Mesendoderm (in vitro differentiated cells): ENCODE measurements at regions not wholly inside any gene's neighbourhood (a gene's known extent, or its start where the extent isn't known, plus 50 kb on each side); places are given as distances from the start of the nearest gene placed in this dataset.

Experiments
- DNase-seq: peaks from one replicate; pipeline ENCODE4 v3.0.0; 2013
- H2AK5ac ChIP-seq: 2 replicates; pipeline ENCODE4 v1.6.1; 2013; ENCODE audit warnings: low read length, inconsistent platforms
- H2BK120ac ChIP-seq: 2 replicates; pipeline ENCODE4 v1.6.1; 2013; ENCODE audit warnings: low read depth, mild to moderate bottlenecking, low read length, moderate library complexity, mixed read lengths
- H2BK15ac ChIP-seq: replicated peaks from 2 replicates; pipeline ENCODE4 v1.6.1; 2013; ENCODE audit warnings: low read depth, mild to moderate bottlenecking, moderate library complexity
- H2BK5ac ChIP-seq: 2 replicates; pipeline ENCODE4 v1.6.1; 2013; ENCODE audit warnings: low read length, inconsistent platforms
- H3K18ac ChIP-seq: 2 replicates; pipeline ENCODE4 v1.6.1; 2013; ENCODE audit warnings: mild to moderate bottlenecking, low read length, mixed read lengths
- H3K23ac ChIP-seq: one replicate; pipeline ENCODE4 v1.6.1; 2013; ENCODE audit warnings: low read length
- H3K27ac ChIP-seq: 2 replicates; pipeline ENCODE4 v1.5.1; 2013; ENCODE audit warnings: low read depth, mild to moderate bottlenecking, inconsistent platforms, low read length, moderate library complexity
- H3K27me3 ChIP-seq: 2 replicates; pipeline ENCODE4 v1.6.1; 2013; ENCODE audit warnings: low read length, control low read depth, mild to moderate bottlenecking, inconsistent platforms; ENCODE audit not compliant: insufficient read depth, poor library complexity
- H3K36me3 ChIP-seq: 2 replicates; pipeline ENCODE4 v1.6.1; 2013; ENCODE audit warnings: low read length, inconsistent platforms; ENCODE audit not compliant: control insufficient read depth, insufficient read depth
- H3K4ac ChIP-seq: one replicate; pipeline ENCODE4 v1.6.1; 2013; ENCODE audit warnings: low read depth, mild to moderate bottlenecking, low read length, moderate library complexity
- H3K4me1 ChIP-seq: 2 replicates; pipeline ENCODE4 v1.6.1; 2013; ENCODE audit warnings: low read depth, low read length, inconsistent platforms; ENCODE audit not compliant: control insufficient read depth
- H3K4me2 ChIP-seq: 2 replicates; pipeline ENCODE4 v1.6.1; 2013; ENCODE audit warnings: low read length
- H3K4me3 ChIP-seq: 2 replicates; pipeline ENCODE4 v1.5.1; 2013; ENCODE audit warnings: mild to moderate bottlenecking, low read length
- H3K56ac ChIP-seq: one replicate; pipeline ENCODE4 v1.6.1; 2013; ENCODE audit warnings: low read length
- H3K79me1 ChIP-seq: 2 replicates; pipeline ENCODE4 v1.6.1; 2013; ENCODE audit warnings: low read length, inconsistent platforms
- H3K79me2 ChIP-seq: 2 replicates; pipeline ENCODE4 v1.6.1; 2013; ENCODE audit warnings: mild to moderate bottlenecking, low read length; ENCODE audit not compliant: control insufficient read depth, insufficient read depth
- H3K9ac ChIP-seq: 2 replicates; pipeline ENCODE4 v1.6.1; 2013; ENCODE audit warnings: low read length, inconsistent platforms
- H4K5ac ChIP-seq: one replicate; pipeline ENCODE4 v1.6.1; 2013; ENCODE audit warnings: low read length
- H4K8ac ChIP-seq: one replicate; pipeline ENCODE4 v1.6.1; 2013; ENCODE audit warnings: low read depth, mild to moderate bottlenecking, control low read depth, low read length, moderate library complexity
- WGBS: extraction: QIAGEN DNeasy Blood & Tissue Kit; methylation state at CpG from one replicate; pipeline ENCODE4 v1.1.7; 2013; ENCODE audit warnings: low lambda C conversion rate, missing lambda C conversion rate; ENCODE audit not compliant: insufficient coverage; ENCODE audit errors: extremely low coverage; 5-methylcytosine and 5-hydroxymethylcytosine counted together

- Histone ChIP-seq H3K27me3 (no peaks in the 10 kb centered on the region), H2BK15ac (no peak overlapping the region), H3K79me1 (no peaks in the 10 kb centered on the region), H2BK120ac (no peak overlapping the region), H3K18ac (no peak overlapping the region), H3K36me3 (no peaks in the 10 kb centered on the region), H4K8ac (no peak overlapping the region), H3K56ac (no peak overlapping the region), H2AK5ac (no peak overlapping the region), H2BK5ac (no peak overlapping the region), H3K4me3 (no peak overlapping the region), H3K4ac (no peak overlapping the region), H3K4me1 (no peaks in the 10 kb centered on the region), H4K5ac (no peak overlapping the region), H3K9ac (no peak overlapping the region), H3K79me2 (no peaks in the 10 kb centered on the region), H3K23ac (no peak overlapping the region), H3K27ac (no peak overlapping the region), H3K4me2 (no peak overlapping the region)
- DNase-seq: no peak
- no CpG with 5 or more reads among the region's 3 CpGs for WGBS
These were observed 1202.8 kb upstream of the CDH6 start for GRCh38 chr5:29990681-29991080.

DNA sequence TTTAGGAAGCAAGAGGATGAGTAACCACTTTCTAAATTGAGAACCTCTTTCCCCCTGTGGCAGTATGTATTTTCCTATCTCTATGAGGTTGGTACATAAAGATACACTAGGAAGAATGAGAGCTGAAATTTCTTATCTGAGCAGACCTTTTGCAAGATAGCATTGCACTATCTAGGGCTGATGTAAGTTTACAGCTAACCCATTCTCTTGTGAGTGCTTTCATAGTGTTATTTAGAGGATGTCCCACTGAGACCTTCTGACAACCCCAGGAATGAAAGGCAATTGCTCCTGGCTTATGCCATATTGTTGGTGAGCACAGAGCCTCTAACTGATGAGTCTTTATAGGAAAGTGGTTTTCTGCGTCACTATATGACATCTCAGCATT lies 1209.3 kb upstream of the CDH6 start:
- no CpG with 5 or more reads among the region's 1 CpG for WGBS
- H4K5ac ChIP-seq: no peak overlapping the region
- no peak overlapping the region for H3K23ac ChIP-seq
- H3K79me2 ChIP-seq: no peaks in the 10 kb centered on the region
- H3K4ac ChIP-seq: no peak overlapping the region
- H3K18ac ChIP-seq: no peak overlapping the region
- H3K56ac ChIP-seq: no peak overlapping the region
- no peaks in the 10 kb centered on the region for H3K4me1 ChIP-seq
- no peaks in the 10 kb centered on the region for H3K27me3 ChIP-seq
- H2BK15ac ChIP-seq: no peak overlapping the region
- no peak overlapping the region for H3K4me3 ChIP-seq
- H2BK5ac ChIP-seq: no peak overlapping the region
- no peak overlapping the region for H3K9ac ChIP-seq
- H3K4me2 ChIP-seq: no peak overlapping the region
- no peak overlapping the region for H4K8ac ChIP-seq
- no peak overlapping the region for H2AK5ac ChIP-seq
- H3K36me3 ChIP-seq: no peaks in the 10 kb centered on the region
- DNase-seq: peak; percentile 77
- no peak overlapping the region for H3K27ac ChIP-seq
- no peaks in the 10 kb centered on the region for H3K79me1 ChIP-seq
- H2BK120ac ChIP-seq: no peak overlapping the region

- Histone ChIP-seq H4K8ac (no peak overlapping the region), H3K79me1 (no peaks in the 10 kb centered on the region), H2BK120ac (no peak overlapping the region), H3K23ac (no peak overlapping the region), H3K27me3 (no peaks in the 10 kb centered on the region), H3K4me3 (no peak overlapping the region), H3K4ac (no peak overlapping the region), H2AK5ac (no peak overlapping the region), H2BK15ac (no peak overlapping the region), H3K56ac (no peak overlapping the region), H3K18ac (no peak overlapping the region), H2BK5ac (no peak overlapping the region), H3K79me2 (no peaks in the 10 kb centered on the region), H4K5ac (no peak overlapping the region), H3K9ac (no peak overlapping the region), H3K4me1 (no peaks in the 10 kb centered on the region), H3K27ac (no peak overlapping the region), H3K36me3 (no peaks in the 10 kb centered on the region), H3K4me2 (no peak overlapping the region)
- DNase-seq: no peak
These were observed 1209.8 kb upstream of the CDH6 start for GRCh38 chr5:29983528-29984155.

- Histone ChIP-seq H3K27ac (no peak overlapping the region), H4K5ac (no peak overlapping the region), H3K9ac (no peak overlapping the region), H2BK5ac (no peak overlapping the region), H3K79me1 (no peaks in the 10 kb centered on the region), H3K18ac (no peak overlapping the region), H2BK15ac (no peak overlapping the region), H3K56ac (no peak overlapping the region), H3K4ac (no peak overlapping the region), H2AK5ac (no peak overlapping the region), H3K79me2 (no peaks in the 10 kb centered on the region), H2BK120ac (no peak overlapping the region), H3K36me3 (no peaks in the 10 kb centered on the region), H3K23ac (no peak overlapping the region), H4K8ac (no peak overlapping the region), H3K27me3 (no peaks in the 10 kb centered on the region), H3K4me2 (no peak overlapping the region), H3K4me1 (no peaks in the 10 kb centered on the region), H3K4me3 (no peak overlapping the region)
- no CpG with 5 or more reads among the region's 1 CpG for WGBS
- no peak for DNase-seq
These were observed 1211.0 kb upstream of the CDH6 start for GRCh38 chr5:29982457-29982856.

GRCh38 chr5:29972597-29972996 lies 1220.9 kb upstream of the CDH6 start:
- no peak overlapping the region for H3K9ac ChIP-seq
- H3K36me3 ChIP-seq: no peaks in the 10 kb centered on the region
- no peaks in the 10 kb centered on the region for H3K79me2 ChIP-seq
- H3K23ac ChIP-seq: no peak overlapping the region
- no peak overlapping the region for H2AK5ac ChIP-seq
- no peak overlapping the region for H3K27ac ChIP-seq
- H2BK5ac ChIP-seq: no peak overlapping the region
- WGBS: no CpG with 5 or more reads among the region's 3 CpGs
- no peak overlapping the region for H2BK120ac ChIP-seq
- DNase-seq: no peak
- H4K8ac ChIP-seq: no peak overlapping the region
- no peaks in the 10 kb centered on the region for H3K27me3 ChIP-seq
- no peak overlapping the region for H3K4me2 ChIP-seq
- H3K4ac ChIP-seq: no peak overlapping the region
- H3K18ac ChIP-seq: no peak overlapping the region
- H3K79me1 ChIP-seq: no peaks in the 10 kb centered on the region
- no peak overlapping the region for H2BK15ac ChIP-seq
- no peak overlapping the region for H3K4me3 ChIP-seq
- no peak overlapping the region for H4K5ac ChIP-seq
- no peak overlapping the region for H3K56ac ChIP-seq
- H3K4me1 ChIP-seq: no peaks in the 10 kb centered on the region

GRCh38 chr5:29963956-29964355 lies 1229.5 kb upstream of the CDH6 start:
- Histone ChIP-seq H3K23ac (no peak overlapping the region), H3K4ac (no peak overlapping the region), H3K4me3 (no peak overlapping the region), H3K36me3 (no peaks in the 10 kb centered on the region), H3K9ac (no peak overlapping the region), H4K8ac (no peak overlapping the region), H2BK15ac (no peak overlapping the region), H3K56ac (no peak overlapping the region), H3K27ac (no peak overlapping the region), H3K4me1 (no peaks in the 10 kb centered on the region), H2BK120ac (no peak overlapping the region), H3K18ac (no peak overlapping the region), H3K79me2 (no peaks in the 10 kb centered on the region), H3K79me1 (no peaks in the 10 kb centered on the region), H2AK5ac (no peak overlapping the region), H4K5ac (no peak overlapping the region), H3K27me3 (no peaks in the 10 kb centered on the region), H3K4me2 (no peak overlapping the region), H2BK5ac (no peak overlapping the region)
- no peak for DNase-seq
- no CpG with 5 or more reads among the region's 3 CpGs for WGBS
